ENCODE measurements at regions not wholly inside any gene's neighbourhood (a gene's known extent, or its start where the extent isn't known, plus 50 kb on each side); places are given as distances from the start of the nearest gene placed in this dataset.
"Not testable (repeated sequence)": the region's sequence is repeated elsewhere in the genome, so short reads cannot be mapped to it uniquely, and the experiment has no call there.

- TF ChIP-seq POLR2A, CTCF (IDR thresholded peaks at IDR 0.05): not testable (repeated sequence)
Measured at GRCh38 chrX:9377216-9377615, 87.6 kb upstream of the TBL1X start.
